Panc1 (cell line): ENCODE measurements at regions not wholly inside any gene's neighbourhood (a gene's known extent, or its start where the extent isn't known, plus 50 kb on each side); places are given as distances from the start of the nearest gene placed in this dataset.

Experiments used
- ATAC-seq: fragments of 200-7000 bp; cut with Tn5 transposase; 2 replicates; pipeline ENCODE4 v1.9.1; 2020; ENCODE audit warnings: mild to moderate bottlenecking, moderate library complexity
- BruUV-seq: library from RNA; stranded (reverse); fragments of 400-500 nt; replicated peaks from 2 replicates; lab custom pipeline; 2021; lab: Mats Ljungman, UMichigan
- CTCF ChIA-PET: fragments of 300-600 bp; sonication (Branson Sonifier 250); formaldehyde crosslinking; loops from one replicate; lab custom pipeline; 2022; ENCODE audit warnings: antibody characterized with exemption; lab: Charles Lee
- POLR2A ChIA-PET: fragments of 300-600 bp; sonication (Branson Sonifier 250); formaldehyde crosslinking; loops from one replicate; lab custom pipeline; 2022; ENCODE audit warnings: antibody characterized with exemption; lab: Charles Lee
- DNase-seq: peaks from one replicate; pipeline ENCODE4 v3.0.0-alpha.2; 2010; ENCODE audit warnings: low read depth, low spot score
- H3K27ac ChIP-seq: 2 replicates; pipeline ENCODE4 v1.5.1; 2011; ENCODE audit warnings: mild to moderate bottlenecking, low read length, inconsistent platforms
- H3K27me3 ChIP-seq: fragments of 200-500 bp; sonication (Bioruptor generic); 2 replicates; pipeline ENCODE4 v1.6.0; 2014; ENCODE audit warnings: low read length, inconsistent platforms; ENCODE audit not compliant: control insufficient read depth, insufficient read depth
- H3K36me3 ChIP-seq: fragments of 200-500 bp; sonication (Bioruptor generic); 2 replicates; pipeline ENCODE4 v1.5.1; 2014; ENCODE audit warnings: inconsistent platforms, mild to moderate bottlenecking, low read length, moderate library complexity; ENCODE audit not compliant: control insufficient read depth, insufficient read depth
- H3K4me1 ChIP-seq: 2 replicates; pipeline ENCODE4 v1.5.1; 2011; ENCODE audit warnings: inconsistent platforms, mild to moderate bottlenecking, low read length, moderate library complexity; ENCODE audit not compliant: control insufficient read depth, insufficient read depth
- H3K4me3 ChIP-seq, 2 experiments: 2 replicates each; pipeline ENCODE4 v1.5.1; 2011 to 2012; ENCODE audit warnings: low read depth in 2 of 2, low read length in 2 of 2, mild to moderate bottlenecking in 2 of 2, inconsistent platforms in 1 of 2, moderate library complexity in 1 of 2
- H3K9me3 ChIP-seq: fragments of 200-500 bp; sonication (Bioruptor generic); 2 replicates; pipeline ENCODE4 v1.5.1; 2014; ENCODE audit warnings: low read depth, mild to moderate bottlenecking, inconsistent platforms, low read length, moderate library complexity; ENCODE audit not compliant: control insufficient read depth, insufficient read depth
- POLR2AphosphoS5 ChIP-seq: IDR thresholded peaks from 2 replicates; pipeline ENCODE4 v1.6.1; 2012; ENCODE audit warnings: mild to moderate bottlenecking, low read depth, low read length, moderate library complexity
- REST ChIP-seq, 2 experiments: IDR thresholded peaks; 2 replicates each; pipeline ENCODE4 v1.6.1; 2011 to 2012; ENCODE audit warnings: low read depth in 2 of 2, control low read depth in 1 of 2, low read length in 1 of 2, mild to moderate bottlenecking in 1 of 2, moderate library complexity in 1 of 2; ENCODE audit not compliant: insufficient read depth in 1 of 2
- SIN3A ChIP-seq: IDR thresholded peaks from 2 replicates; pipeline ENCODE4 v1.6.1; 2012; ENCODE audit warnings: low read depth, mild to moderate bottlenecking, low read length, moderate library complexity, borderline replicate concordance; ENCODE audit not compliant: insufficient read depth
- TCF7L2 ChIP-seq: IDR thresholded peaks from 2 replicates; pipeline ENCODE4 v1.6.1; 2011; ENCODE audit warnings: mild to moderate bottlenecking, low read depth, low read length, inconsistent platforms
- in situ Hi-C: cut with HindIII; loops from 2 replicates; pipeline ENCODE4 v1.10.0; 2016; ENCODE audit warnings: low sequenced_read_pairs, low pct_unique_long_range_greater_than_20kb
- intact Hi-C: fragments of 100-400 bp; cut with micrococcal nuclease; formaldehyde crosslinking; loops from one replicate; pipeline ENCODE4 v1.10.0; 2022; ENCODE audit not compliant: unreplicated experiment
- TF ChIP-seq, protein P1 (sequence below): fragments of 450-650 bp; IDR thresholded peaks from 2 replicates; pipeline ENCODE4 v1.5.1; 2017; ENCODE audit warnings: mild to moderate bottlenecking

DNA sequence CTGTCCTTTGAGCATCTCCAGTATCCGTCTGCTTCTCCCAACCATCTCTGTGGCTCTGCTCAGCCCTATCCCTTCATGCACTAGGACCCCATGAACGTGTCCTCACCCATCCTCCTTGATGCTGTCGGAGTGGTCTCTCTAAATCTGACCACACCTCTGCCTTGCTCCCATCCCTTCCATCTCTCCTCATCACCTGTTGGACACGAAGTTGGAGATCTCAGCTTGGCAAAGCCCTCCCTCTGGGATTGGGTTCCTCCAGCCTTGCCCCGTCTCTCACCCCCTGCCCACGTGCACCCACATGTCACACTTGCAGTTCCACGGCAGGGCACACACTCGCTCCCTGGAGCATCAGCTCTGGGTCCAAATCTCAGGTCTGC, 135.7 kb downstream of the ACTL8 start:
- H3K27ac ChIP-seq, result no peak overlapping the region

DNA sequence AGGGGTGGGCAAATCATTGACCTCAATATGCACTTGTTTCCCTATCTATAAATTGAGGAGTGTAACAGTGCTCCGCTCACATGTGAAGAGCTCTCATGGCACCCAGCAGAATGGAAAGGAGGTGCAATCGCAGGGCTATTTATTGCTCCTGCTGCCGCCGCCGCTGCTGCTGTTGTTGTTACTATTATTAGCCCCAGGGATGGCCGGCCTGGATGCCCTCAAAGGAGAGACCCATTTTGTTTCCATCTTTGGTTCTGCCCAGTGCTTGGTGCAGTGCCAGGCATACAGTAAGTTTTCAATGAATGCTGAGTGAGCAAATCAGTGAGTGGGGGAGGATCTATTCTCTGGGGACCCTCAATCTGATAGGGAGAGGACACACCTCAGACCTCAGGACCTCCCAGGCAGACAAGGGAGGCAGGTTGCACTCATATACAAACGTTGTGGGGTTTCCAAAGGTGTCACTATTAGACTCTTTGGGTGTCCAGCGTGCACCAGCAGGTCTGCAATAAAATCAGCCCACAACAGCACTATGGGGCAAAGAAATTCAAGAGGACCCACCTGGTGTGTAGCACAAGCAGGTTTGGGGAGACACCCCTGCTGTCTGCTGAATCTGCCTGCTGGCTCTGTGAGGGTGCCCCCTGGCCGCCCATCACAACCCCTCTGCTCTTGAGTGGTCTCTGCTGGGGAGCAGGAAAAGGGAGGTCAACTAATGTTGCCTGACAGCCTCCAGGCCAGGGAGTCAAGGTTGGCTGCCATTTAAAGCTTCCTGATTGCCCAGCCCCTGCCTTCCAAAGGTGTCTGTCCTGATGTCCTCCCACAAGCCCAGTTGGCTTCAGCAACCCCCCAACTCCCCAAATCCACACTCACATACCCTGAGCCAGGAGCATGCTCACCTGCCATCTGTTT, 136.3 kb downstream of the ACTL8 start:
- Histone ChIP-seq H3K27me3 (peaks cover 3% of the 10 kb centered on the region; the same call in 1 of the 2 replicates), H3K9me3 (no peaks in the 10 kb centered on the region), H3K4me1 (no peaks in the 10 kb centered on the region), H3K27ac (no peak overlapping the region), H3K36me3 (no peaks in the 10 kb centered on the region), H3K4me3 (no peak overlapping the region)
- POLR2A ChIA-PET, result interaction anchor here (0.6 kb wide), 1 partner anchor 214 kb away, joined by 4 read pairs; no protein-coding TSS in a partner anchor
- DNase-seq, result no peak
- TF ChIP-seq REST (IDR thresholded peaks at IDR 0.05; ENCODE audit: insufficient read depth in 1 of 2, low read depth in 2 of 2, low read length in 1 of 2) (no peak), TCF7L2 (no peak), SIN3A (no peak), POLR2AphosphoS5 (no peak)
- TF ChIP-seq, protein P1, sequence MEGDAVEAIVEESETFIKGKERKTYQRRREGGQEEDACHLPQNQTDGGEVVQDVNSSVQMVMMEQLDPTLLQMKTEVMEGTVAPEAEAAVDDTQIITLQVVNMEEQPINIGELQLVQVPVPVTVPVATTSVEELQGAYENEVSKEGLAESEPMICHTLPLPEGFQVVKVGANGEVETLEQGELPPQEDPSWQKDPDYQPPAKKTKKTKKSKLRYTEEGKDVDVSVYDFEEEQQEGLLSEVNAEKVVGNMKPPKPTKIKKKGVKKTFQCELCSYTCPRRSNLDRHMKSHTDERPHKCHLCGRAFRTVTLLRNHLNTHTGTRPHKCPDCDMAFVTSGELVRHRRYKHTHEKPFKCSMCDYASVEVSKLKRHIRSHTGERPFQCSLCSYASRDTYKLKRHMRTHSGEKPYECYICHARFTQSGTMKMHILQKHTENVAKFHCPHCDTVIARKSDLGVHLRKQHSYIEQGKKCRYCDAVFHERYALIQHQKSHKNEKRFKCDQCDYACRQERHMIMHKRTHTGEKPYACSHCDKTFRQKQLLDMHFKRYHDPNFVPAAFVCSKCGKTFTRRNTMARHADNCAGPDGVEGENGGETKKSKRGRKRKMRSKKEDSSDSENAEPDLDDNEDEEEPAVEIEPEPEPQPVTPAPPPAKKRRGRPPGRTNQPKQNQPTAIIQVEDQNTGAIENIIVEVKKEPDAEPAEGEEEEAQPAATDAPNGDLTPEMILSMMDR, result no peak
- in situ Hi-C loops, result no loop called here
- BruUV-seq, result no TSS peak
- intact Hi-C loops, result no loop called here
- CTCF ChIA-PET, result no interaction called here
- no peak for ATAC-seq

More for the DNA sequence above, 135.7 kb downstream of the ACTL8 start:
- POLR2A ChIA-PET, result interaction anchor here (0.6 kb wide), 1 partner anchor 214 kb away, joined by 4 read pairs; no protein-coding TSS in a partner anchor
- no peaks in the 10 kb centered on the region for H3K36me3 ChIP-seq
- H3K4me3 ChIP-seq, result no peak overlapping the region
- ATAC-seq, result no peak
- H3K4me1 ChIP-seq, result no peaks in the 10 kb centered on the region
- in situ Hi-C loops, result no loop called here
- no peak for DNase-seq
- CTCF ChIA-PET, result no interaction called here
- peaks cover 3% of the 10 kb centered on the region; the same call in 1 of the 2 replicates for H3K27me3 ChIP-seq
- no peaks in the 10 kb centered on the region for H3K9me3 ChIP-seq
- BruUV-seq, result no TSS peak
- no peak for TF ChIP-seq POLR2AphosphoS5
- intact Hi-C loops, result no loop called here

DNA sequence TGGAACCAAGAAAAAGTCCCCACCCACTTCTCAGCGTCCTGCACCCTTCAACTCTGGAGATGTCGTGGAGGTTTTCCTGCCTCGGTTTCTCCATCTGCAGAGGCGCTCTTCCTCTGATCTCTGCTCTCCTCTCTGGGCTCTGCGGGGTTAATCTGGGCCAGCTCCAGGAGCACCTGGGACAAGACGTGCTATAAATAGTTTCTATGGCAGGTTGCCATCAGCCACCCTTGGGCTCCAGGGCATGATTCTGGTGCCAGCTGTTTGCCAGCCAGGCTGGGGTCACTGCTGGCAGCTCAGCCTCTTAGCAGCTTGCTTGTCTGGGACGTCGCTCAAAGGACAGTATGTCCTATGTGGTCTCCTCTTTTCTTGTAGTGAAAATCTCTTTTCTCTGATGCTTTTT, 137.1 kb downstream of the ACTL8 start:
- in situ Hi-C loops, result no loop called here
- POLR2A ChIA-PET, result no interaction called here
- no peaks in the 10 kb centered on the region for H3K9me3 ChIP-seq
- H3K4me3 ChIP-seq, result no peak overlapping the region
- H3K27me3 ChIP-seq, result peaks cover 3% of the 10 kb centered on the region; the same call in 1 of the 2 replicates
- no peak overlapping the region for H3K27ac ChIP-seq
- DNase-seq (no peak), ATAC-seq (no peak)
- BruUV-seq, result no TSS peak
- TF ChIP-seq TCF7L2 (no peak), POLR2AphosphoS5 (no peak), SIN3A (no peak), REST (IDR thresholded peaks at IDR 0.05; ENCODE audit: insufficient read depth in 1 of 2, low read depth in 2 of 2, low read length in 1 of 2) (no peak)
- TF ChIP-seq, protein P1, result no peak
- H3K36me3 ChIP-seq, result no peaks in the 10 kb centered on the region
- CTCF ChIA-PET, result no interaction called here
- intact Hi-C loops, result no loop called here
- no peaks in the 10 kb centered on the region for H3K4me1 ChIP-seq
